HepG2 (cell line): ENCODE measurements at regions not wholly inside any gene's neighbourhood (a gene's known extent, or its start where the extent isn't known, plus 50 kb on each side); places are given as distances from the start of the nearest gene placed in this dataset.

ENCODE experiments used
- ATAC-seq: fragments of 200-7000 bp; cut with Tn5 transposase; 3 replicates; pipeline ENCODE4 v1.9.1; 2020; ENCODE audit warnings: mild to moderate bottlenecking, moderate library complexity
- BruUV-seq: library from RNA; stranded (reverse); fragments of 400-500 nt; replicated peaks from 2 replicates; lab custom pipeline; 2021; lab: Mats Ljungman, UMichigan
- CTCF ChIA-PET: fragments of 300-600 bp; formaldehyde crosslinking; extraction: SDS; loops from one replicate; lab custom pipeline; 2021; ENCODE audit warnings: low total read pairs, inconsistent platforms, low intra/inter-chr PET ratio; lab: Yijun Ruan, JAX
- POLR2A ChIA-PET: fragments of 350-600 bp; sonication (Branson Sonifier 250); formaldehyde crosslinking; loops from one replicate; lab custom pipeline; 2020; ENCODE audit warnings: antibody characterized with exemption, inconsistent platforms; lab: Yijun Ruan, JAX
- DNase-seq: peaks from one replicate; pipeline ENCODE4 v3.0.0-alpha.2; 2015; ENCODE audit warnings: low spot score
- FAIRE-seq: peaks from 3 replicates; lab custom pipeline; 2011; peaks lifted over from hg19 to GRCh38; lab: Jason Lieb, UNC
- H2AFZ ChIP-seq: one replicate; pipeline ENCODE4 v1.6.1; 2011; ENCODE audit warnings: low read length, inconsistent platforms
- H3K27ac ChIP-seq: fragments of 300-600 bp; 3 replicates; pipeline ENCODE4 v1.8.0; 2011; ENCODE audit warnings: mixed run types, mild to moderate bottlenecking, mixed read lengths, low read length, inconsistent platforms; ENCODE audit not compliant: insufficient read depth; ENCODE audit errors: extremely low read length
- H3K27me3 ChIP-seq, 2 experiments: fragments of 200-600 bp in 1 of 2; 2 replicates in 1 of 2; 3 replicates in 1 of 2; pipeline versions ENCODE4 v1.6.0 to v1.8.0; 2011; ENCODE audit warnings: low read length in 2 of 2, mild to moderate bottlenecking in 2 of 2, moderate library complexity in 2 of 2, inconsistent platforms in 1 of 2; ENCODE audit not compliant: insufficient read depth in 2 of 2, control insufficient read depth in 1 of 2
- H3K36me3 ChIP-seq, 2 experiments: fragments of 200-600 bp in 1 of 2; replicated peaks in 1 of 2; 2 replicates in 1 of 2; 3 replicates in 1 of 2; pipeline versions ENCODE4 v1.5.1 to v1.8.0; 2011; ENCODE audit warnings: low read length in 2 of 2, inconsistent platforms in 1 of 2; ENCODE audit not compliant: insufficient read depth in 2 of 2, control insufficient read depth in 1 of 2
- H3K4me1 ChIP-seq: 2 replicates; pipeline ENCODE4 v1.5.1; 2012; ENCODE audit warnings: low read length, inconsistent platforms; ENCODE audit not compliant: insufficient read depth
- H3K4me2 ChIP-seq: 2 replicates; pipeline ENCODE4 v1.6.0; 2011; ENCODE audit warnings: low read depth, low read length, inconsistent platforms
- H3K4me3 ChIP-seq, 3 experiments: fragments of 200-600 bp in 1 of 3; sonication (generic), shearing (Covaris generic) in 1 of 3; replicated peaks in 1 of 3; 2 replicates each; pipeline ENCODE4 v1.5.1; 2011 to 2016; ENCODE audit warnings: low read length in 3 of 3, inconsistent platforms in 2 of 3, low read depth in 2 of 3, mild to moderate bottlenecking in 2 of 3, control low read depth in 1 of 3, mixed read lengths in 1 of 3; ENCODE audit not compliant: insufficient read depth in 1 of 3
- H3K79me2 ChIP-seq: one replicate; pipeline ENCODE4 v1.6.1; 2011; ENCODE audit warnings: low read length, inconsistent platforms; ENCODE audit not compliant: insufficient read depth
- H3K9ac ChIP-seq: 2 replicates; pipeline ENCODE4 v1.6.0; 2011; ENCODE audit warnings: mild to moderate bottlenecking, low read depth, low read length, inconsistent platforms; ENCODE audit not compliant: insufficient read depth
- H3K9me3 ChIP-seq: 2 replicates; pipeline ENCODE4 v1.5.1; 2012; ENCODE audit warnings: mild to moderate bottlenecking, low read length
- H4K20me1 ChIP-seq: 2 replicates; pipeline ENCODE4 v1.6.0; 2011; ENCODE audit warnings: inconsistent platforms, mild to moderate bottlenecking, low read length, moderate library complexity; ENCODE audit not compliant: insufficient read depth
- CHD2 ChIP-seq: IDR thresholded peaks from 2 replicates; pipeline ENCODE4 v1.6.1; 2011; ENCODE audit warnings: low read depth, low read length, improper control_type of control experiment
- CHD4 ChIP-seq: fragments of 200-600 bp; sonication (generic); IDR thresholded peaks from 2 replicates; pipeline ENCODE4 v1.7.0; 2017; ENCODE audit warnings: mild to moderate bottlenecking, low read length, borderline replicate concordance
- HIVEP1 ChIP-seq: sonication (generic); formaldehyde crosslinking; IDR thresholded peaks from 2 replicates; pipeline ENCODE4 v1.4.0; 2020; ENCODE audit warnings: mild to moderate bottlenecking, missing genetic modification reagents
- HOXA7 ChIP-seq: sonication (generic); formaldehyde crosslinking; IDR thresholded peaks from 2 replicates; pipeline ENCODE4 v1.8.1; 2022; ENCODE audit warnings: mild to moderate bottlenecking, missing genetic modification reagents, moderate library complexity
- NPAS2 ChIP-seq: sonication (generic); formaldehyde crosslinking; IDR thresholded peaks from 2 replicates; pipeline ENCODE4 v1.8.0; 2022; ENCODE audit warnings: mild to moderate bottlenecking, missing genetic modification reagents, borderline replicate concordance
- STAG1 ChIP-seq: sonication (generic); formaldehyde crosslinking; IDR thresholded peaks from 2 replicates; pipeline ENCODE4 v1.4.0; 2020; ENCODE audit warnings: missing genetic modification reagents
- TOPORS ChIP-seq: sonication (generic); formaldehyde crosslinking; IDR thresholded peaks from 2 replicates; pipeline ENCODE4 v1.8.0; 2023; ENCODE audit warnings: mild to moderate bottlenecking, missing genetic modification reagents
- ZFP36L2 ChIP-seq: sonication (generic); formaldehyde crosslinking; IDR thresholded peaks from 2 replicates; pipeline ENCODE4 v1.4.0; 2020; ENCODE audit warnings: missing genetic modification reagents
- ZFP82 ChIP-seq: sonication (generic); formaldehyde crosslinking; IDR thresholded peaks from 2 replicates; pipeline ENCODE4 v1.5.1; 2020; ENCODE audit warnings: mild to moderate bottlenecking, missing genetic modification reagents, borderline replicate concordance
- ZNF136 ChIP-seq: sonication (generic); formaldehyde crosslinking; IDR thresholded peaks from 2 replicates; pipeline ENCODE4 v1.8.1; 2022; ENCODE audit warnings: low read depth, mild to moderate bottlenecking, moderate library complexity, missing genetic modification reagents
- ZNF292 ChIP-seq: sonication (generic); formaldehyde crosslinking; IDR thresholded peaks from 2 replicates; pipeline ENCODE4 v1.8.1; 2022; ENCODE audit warnings: mild to moderate bottlenecking, low read depth, missing genetic modification reagents, borderline replicate concordance
- ZNF382 ChIP-seq: sonication (generic); formaldehyde crosslinking; IDR thresholded peaks from 2 replicates; pipeline ENCODE4 v1.5.0; 2020; ENCODE audit warnings: missing genetic modification reagents, mild to moderate bottlenecking, borderline replicate concordance
- ZNF644 ChIP-seq: IDR thresholded peaks from 2 replicates; pipeline ENCODE4 v1.6.1; 2016; ENCODE audit warnings: low read depth
- WGBS: methylation state at CpG from one replicate; pipeline ENCODE4 v1.1.6; 2017; ENCODE audit warnings: low lambda C conversion rate; 5-methylcytosine and 5-hydroxymethylcytosine counted together
- in situ Hi-C: cut with HindIII; loops from 2 replicates; pipeline ENCODE4 v1.10.0; 2017; ENCODE audit warnings: low pct_unique_long_range_greater_than_20kb; ENCODE audit not compliant: extremely low pct_ligation_motif_present
- intact Hi-C: fragments of 100-400 bp; cut with micrococcal nuclease; formaldehyde crosslinking; loops from one replicate; pipeline ENCODE4 v1.10.0; 2022; ENCODE audit not compliant: unreplicated experiment
- TF ChIP-seq, protein P1 (sequence below): IDR thresholded peaks from 2 replicates; pipeline ENCODE4 v1.6.1; 2016; ENCODE audit warnings: missing biosample characterization, missing genetic modification reagents, low read depth

- H3K9me3 ChIP-seq = no peaks in the 10 kb centered on the region
- in situ Hi-C loops = no loop called here
- no peak overlapping the region for H3K4me3 ChIP-seq
- POLR2A ChIA-PET = no interaction called here
- ATAC-seq (no peak), DNase-seq (no peak), FAIRE-seq (no peak)
- TF ChIP-seq TOPORS (CRISPR knock-in tag) = no peak
- no peak for TF ChIP-seq STAG1 (CRISPR knock-in tag)
- TF ChIP-seq HOXA7 (CRISPR knock-in tag) = no peak
- no peak for TF ChIP-seq ZNF136 (CRISPR knock-in tag)
- TF ChIP-seq CHD4 = no peak
- no peak for TF ChIP-seq NPAS2
- TF ChIP-seq, protein P1, sequence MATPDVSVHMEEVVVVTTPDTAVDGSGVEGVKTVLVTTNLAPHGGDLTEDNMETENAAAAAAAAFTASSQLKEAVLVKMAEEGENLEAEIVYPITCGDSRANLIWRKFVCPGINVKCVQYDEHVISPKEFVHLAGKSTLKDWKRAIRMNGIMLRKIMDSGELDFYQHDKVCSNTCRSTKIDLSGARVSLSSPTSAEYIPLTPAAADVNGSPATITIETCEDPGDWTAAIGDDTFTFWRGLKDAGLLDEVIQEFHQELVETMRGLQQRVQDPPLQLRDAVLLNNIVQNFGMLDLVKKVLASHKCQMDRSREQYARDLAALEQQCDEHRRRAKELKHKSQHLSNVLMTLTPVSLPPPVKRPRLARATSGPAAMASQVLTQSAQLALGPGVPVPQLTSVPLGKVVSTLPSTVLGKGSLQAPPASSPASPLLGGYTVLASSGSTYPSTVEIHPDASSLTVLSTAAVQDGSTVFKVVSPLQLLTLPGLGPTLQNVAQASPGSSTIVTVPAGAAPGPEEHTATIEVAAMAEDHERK (CRISPR knock-in tag) = no peak
- no peak for TF ChIP-seq ZNF292
- TF ChIP-seq ZFP82 (CRISPR knock-in tag) = no peak
- TF ChIP-seq ZNF382 (CRISPR knock-in tag) = no peak
- no peak for TF ChIP-seq HIVEP1 (CRISPR knock-in tag)
- TF ChIP-seq ZNF644 (CRISPR knock-in tag) = no peak
- TF ChIP-seq ZFP36L2 (CRISPR knock-in tag) = no peak
- TF ChIP-seq CHD2 = no peak
- intact Hi-C loops = no loop called here
- WGBS = 5% methylated on average over 4 of the region's 4 CpGs
- no peak overlapping the region for H2AFZ ChIP-seq
- CTCF ChIA-PET = no interaction called here
- H3K79me2 ChIP-seq = no peaks in the 10 kb centered on the region
- H3K9ac ChIP-seq = no peak overlapping the region
- no peaks in the 10 kb centered on the region for H3K4me1 ChIP-seq
- no peak overlapping the region for H3K4me2 ChIP-seq
- no peaks in the 10 kb centered on the region for H4K20me1 ChIP-seq
- H3K36me3 ChIP-seq = no peaks in the 10 kb centered on the region
- H3K27ac ChIP-seq = no peak overlapping the region
- BruUV-seq = no TSS peak
- no peaks in the 10 kb centered on the region for H3K27me3 ChIP-seq
Observed at GRCh38 chr4:188624370-188624769, 485.1 kb downstream of the TRIML1 start.
